Retinal pigment epithelial cell (primary cell): ENCODE measurements at regions not wholly inside any gene's neighbourhood (a gene's known extent, or its start where the extent isn't known, plus 50 kb on each side); places are given as distances from the start of the nearest gene placed in this dataset.

Experiments
- DNase-seq: peaks from one replicate; pipeline ENCODE4 v3.0.0-alpha.2; 2010; ENCODE audit warnings: low read depth
- H3K4me3 ChIP-seq: 2 replicates; pipeline ENCODE4 v1.5.1; 2011; ENCODE audit warnings: mild to moderate bottlenecking, low read length, control low read depth, moderate library complexity
- TF ChIP-seq, protein P1 (sequence below): conservative IDR thresholded peaks from 2 replicates; pipeline ENCODE4 v1.5.1; 2011; ENCODE audit warnings: low read depth, low read length, control low read depth, inconsistent platforms

- TF ChIP-seq, protein P1, sequence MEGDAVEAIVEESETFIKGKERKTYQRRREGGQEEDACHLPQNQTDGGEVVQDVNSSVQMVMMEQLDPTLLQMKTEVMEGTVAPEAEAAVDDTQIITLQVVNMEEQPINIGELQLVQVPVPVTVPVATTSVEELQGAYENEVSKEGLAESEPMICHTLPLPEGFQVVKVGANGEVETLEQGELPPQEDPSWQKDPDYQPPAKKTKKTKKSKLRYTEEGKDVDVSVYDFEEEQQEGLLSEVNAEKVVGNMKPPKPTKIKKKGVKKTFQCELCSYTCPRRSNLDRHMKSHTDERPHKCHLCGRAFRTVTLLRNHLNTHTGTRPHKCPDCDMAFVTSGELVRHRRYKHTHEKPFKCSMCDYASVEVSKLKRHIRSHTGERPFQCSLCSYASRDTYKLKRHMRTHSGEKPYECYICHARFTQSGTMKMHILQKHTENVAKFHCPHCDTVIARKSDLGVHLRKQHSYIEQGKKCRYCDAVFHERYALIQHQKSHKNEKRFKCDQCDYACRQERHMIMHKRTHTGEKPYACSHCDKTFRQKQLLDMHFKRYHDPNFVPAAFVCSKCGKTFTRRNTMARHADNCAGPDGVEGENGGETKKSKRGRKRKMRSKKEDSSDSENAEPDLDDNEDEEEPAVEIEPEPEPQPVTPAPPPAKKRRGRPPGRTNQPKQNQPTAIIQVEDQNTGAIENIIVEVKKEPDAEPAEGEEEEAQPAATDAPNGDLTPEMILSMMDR = no peak
- H3K4me3 ChIP-seq = peak overlapping the region; percentile 81
- DNase-seq = peak; percentile 82
Observed at GRCh38 chr19:27793644-27794493, 1419.1 kb downstream of the UQCRFS1 start.

DNA sequence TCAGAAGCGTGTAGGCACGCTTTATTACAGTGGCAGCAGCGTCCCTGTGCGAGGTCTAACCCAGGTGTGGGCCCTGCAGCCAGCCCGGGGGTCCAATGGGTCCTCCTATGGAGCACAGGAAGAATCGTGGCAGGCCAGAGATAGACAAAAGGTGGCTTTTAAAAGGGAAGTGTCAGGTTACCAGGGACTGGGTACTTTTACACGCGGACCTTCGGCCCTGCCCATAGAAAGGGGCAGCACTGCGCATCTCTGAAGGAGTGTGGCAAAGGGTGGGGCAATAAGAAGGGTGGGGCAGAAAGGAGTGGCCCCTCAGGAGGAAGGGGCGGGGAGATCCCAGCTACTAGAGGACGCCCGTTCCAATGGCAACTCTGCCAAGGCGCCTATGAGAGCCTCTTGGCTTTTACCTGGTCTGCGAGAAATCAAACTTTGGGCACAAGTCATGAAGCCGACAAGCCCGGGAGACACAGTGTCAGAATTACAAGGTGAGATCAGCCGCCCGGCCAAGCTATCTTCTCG, 1419.8 kb downstream of the UQCRFS1 start:
- H3K4me3 ChIP-seq = peak overlapping the region; percentile 81
- TF ChIP-seq, protein P1 = no peak
- DNase-seq = peak; percentile 29

- peak overlapping the region; percentile 81 for H3K4me3 ChIP-seq
- no peak for DNase-seq
- TF ChIP-seq, protein P1 = no peak
Observed at GRCh38 chr19:27792576-27793127, 1420.3 kb downstream of the UQCRFS1 start.

GRCh38 chr19:27780367-27781075, 1432.4 kb downstream of the UQCRFS1 start:
- no peak for DNase-seq
- H3K4me3 ChIP-seq = no peak overlapping the region
- TF ChIP-seq, protein P1 = no peak

GRCh38 chr19:27779954-27780353, 1433.0 kb downstream of the UQCRFS1 start:
- H3K4me3 ChIP-seq = no peak overlapping the region
- no peak for DNase-seq
- TF ChIP-seq, protein P1 = no peak

- no peak for DNase-seq
- TF ChIP-seq, protein P1 = peak; percentile 18
- no peak overlapping the region for H3K4me3 ChIP-seq
Observed at GRCh38 chr19:27777726-27778125, 1435.2 kb downstream of the UQCRFS1 start.
